ENCODE measurements at regions not wholly inside any gene's neighbourhood (a gene's known extent, or its start where the extent isn't known, plus 50 kb on each side); places are given as distances from the start of the nearest gene placed in this dataset.

DNA sequence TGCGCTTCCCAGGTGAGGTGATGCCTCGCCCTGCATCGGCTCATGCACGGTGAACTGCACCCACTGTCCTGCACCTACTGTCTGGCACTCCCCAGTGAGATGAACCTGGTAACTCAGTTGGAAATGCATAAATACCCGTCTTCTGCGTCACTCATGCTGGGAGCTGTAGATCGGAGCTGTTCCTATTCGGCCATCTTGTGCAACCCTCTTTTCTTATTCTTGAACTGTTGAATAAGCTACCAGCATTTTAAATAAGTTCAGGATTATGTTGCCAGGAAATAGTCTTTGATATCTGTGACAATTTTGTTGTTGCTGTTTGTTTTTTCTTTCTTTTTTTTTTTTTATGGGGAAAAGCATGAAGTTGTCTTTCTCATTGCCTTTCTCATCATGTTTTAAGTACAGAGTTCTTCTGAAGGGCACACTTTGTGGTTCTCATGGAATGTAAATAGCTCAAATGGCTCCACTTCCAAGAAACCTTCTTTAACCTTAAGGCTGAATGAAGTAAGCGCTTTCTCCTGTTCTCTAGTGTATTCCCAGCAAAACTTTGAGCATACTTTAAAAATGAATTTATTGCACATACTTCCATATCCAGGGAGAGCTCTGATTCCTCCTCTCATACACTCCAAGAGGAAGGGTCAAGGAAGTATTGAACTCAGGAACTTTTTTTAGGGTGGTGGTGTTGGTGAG is 468.0 kb upstream of the TBL1XR1 start:
- Histone ChIP-seq H3K79me2 (ENCODE audit: control insufficient read depth, insufficient read depth, low read length) (no peaks in the 10 kb centered on the region), H3K9ac (replicated peaks; ENCODE audit: extremely low read depth, insufficient read depth, low read length) (no peak overlapping the region), H3K4me1 (ENCODE audit: control insufficient read depth, extremely low read depth, insufficient read depth, low read length) (no peaks in the 10 kb centered on the region), H3K36me3 (ENCODE audit: control insufficient read depth in 2 of 2, extremely low read depth in 1 of 2, insufficient read depth in 2 of 2, low read length in 2 of 2) (no peaks in the 10 kb centered on the region), H2AFZ (ENCODE audit: low read depth, low read length) (no peak overlapping the region), H3K27me3 (ENCODE audit: control insufficient read depth in 2 of 2, insufficient read depth in 2 of 2, low read length in 2 of 2) (no peaks in the 10 kb centered on the region), H4K20me1 (replicated peaks; ENCODE audit: control insufficient read depth, extremely low read depth, insufficient read depth, low read length) (no peaks in the 10 kb centered on the region), H3K9me1 (replicated peaks; ENCODE audit: control insufficient read depth, extremely low read depth, insufficient read depth, low read length) (no peaks in the 10 kb centered on the region), H3K4me3 (replicated peaks in 1 of 3; ENCODE audit: insufficient read depth in 1 of 3, low read depth in 1 of 3, low read length in 3 of 3) (no peak overlapping the region), H3K27ac (ENCODE audit: insufficient read depth, low read depth, low read length) (no peak overlapping the region), H3K4me2 (ENCODE audit: insufficient read depth, low read length) (no peak overlapping the region), H3K9me3 (replicated peaks; ENCODE audit: control insufficient read depth, insufficient read depth, low read length) (no peaks in the 10 kb centered on the region)
- FAIRE-seq (no peak), DNase-seq (ENCODE audit: low read depth, low spot score) (no peak)
- dilution Hi-C loops (cut with MboI; ENCODE audit: extremely low pct_ligation_motif_present, low sequenced_read_pairs) (no loop called here), intact Hi-C loops (cut with micrococcal nuclease) (no loop called here)
- POLR2A ChIA-PET: no interaction called here
- no peak for TF ChIP-seq JUN (IDR thresholded peaks at IDR 0.05; ENCODE audit: borderline replicate concordance, insufficient read depth, insufficient read length, low read depth)
- TF ChIP-seq MYC (IDR thresholded peaks at IDR 0.05; ENCODE audit: low read depth, low read length): no peak
- TF ChIP-seq GATA2 (IDR thresholded peaks at IDR 0.05; ENCODE audit: insufficient read depth, insufficient read length, low read depth, low read length): no peak
- no peak for TF ChIP-seq POLR2A (IDR thresholded peaks at IDR 0.05; ENCODE audit: low read depth, low read length)
- TF ChIP-seq, protein P1, sequence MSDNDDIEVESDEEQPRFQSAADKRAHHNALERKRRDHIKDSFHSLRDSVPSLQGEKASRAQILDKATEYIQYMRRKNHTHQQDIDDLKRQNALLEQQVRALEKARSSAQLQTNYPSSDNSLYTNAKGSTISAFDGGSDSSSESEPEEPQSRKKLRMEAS (IDR thresholded peaks at IDR 0.05; ENCODE audit: insufficient read depth, insufficient read length): no peak
- TF ChIP-seq CTCF (IDR thresholded peaks at IDR 0.05; ENCODE audit: extremely low read depth in 1 of 2, insufficient read depth in 1 of 2, low read depth in 1 of 2, low read length in 2 of 2): no peak
- TF ChIP-seq EZH2 (IDR thresholded peaks at IDR 0.05; ENCODE audit: borderline replicate concordance, low read depth, low read length, severe bottlenecking): no peak
- TF ChIP-seq POLR2AphosphoS5 (IDR thresholded peaks at IDR 0.05; ENCODE audit: insufficient read depth, low read depth, low read length): no peak
- TF ChIP-seq FOS (IDR thresholded peaks at IDR 0.05; ENCODE audit: borderline replicate concordance, insufficient read depth, low read length): no peak
- CTCF ChIA-PET: no interaction called here
- no TSS peak for BruUV-seq (replicated peaks)
